ENCODE measurements at regions not wholly inside any gene's neighbourhood (a gene's known extent, or its start where the extent isn't known, plus 50 kb on each side); places are given as distances from the start of the nearest gene placed in this dataset.

DNA sequence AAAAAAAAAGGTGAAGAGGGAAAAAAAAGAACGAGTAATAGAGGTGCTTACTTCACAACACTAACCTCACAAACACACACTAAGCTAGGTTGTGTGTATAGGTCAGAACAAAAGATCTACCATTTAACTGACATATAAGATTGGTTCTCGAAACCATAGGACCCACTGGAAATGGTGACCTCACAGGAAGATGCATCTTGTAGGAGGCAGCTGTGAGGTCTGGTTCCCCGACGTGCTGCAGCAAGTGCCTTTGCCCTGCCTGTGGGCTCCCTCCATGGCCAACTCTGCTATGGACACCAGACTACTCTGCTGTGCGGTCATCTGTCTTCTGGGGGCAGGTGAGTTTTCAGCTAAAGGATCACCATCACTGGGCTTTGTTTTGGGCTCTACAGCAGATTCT is 133.8 kb upstream of the PRSS1 start:
- dilution Hi-C loops (cut with MboI; ENCODE audit: extremely low pct_ligation_motif_present, low sequenced_read_pairs), result no loop called here
- Histone ChIP-seq H4K20me1 (ENCODE audit: control insufficient read depth, extremely low read depth, insufficient read depth, low read length) (no peaks in the 10 kb centered on the region), H3K27ac (ENCODE audit: control insufficient read depth, insufficient read depth, low read length) (no peak overlapping the region), H3K4me3 (ENCODE audit: control insufficient read depth in 2 of 3, extremely low read depth in 1 of 3, insufficient read depth in 2 of 3, low read depth in 1 of 3, low read length in 3 of 3) (no peak overlapping the region), H3K36me3 (ENCODE audit: control insufficient read depth in 2 of 2, extremely low read depth in 1 of 2, insufficient read depth in 2 of 2, low read length in 2 of 2) (no peaks in the 10 kb centered on the region), H3K27me3 (ENCODE audit: control insufficient read depth, extremely low read depth, insufficient read depth, low read length) (no peaks in the 10 kb centered on the region), H3K9me1 (ENCODE audit: control insufficient read depth, extremely low read depth, insufficient read depth, low read length) (no peaks in the 10 kb centered on the region), H3K4me2 (ENCODE audit: control insufficient read depth, extremely low read depth, insufficient read depth, low read depth, low read length) (no peak overlapping the region), H3K9me3 (ENCODE audit: control insufficient read depth, low read depth, low read length) (no peaks in the 10 kb centered on the region), H2AFZ (ENCODE audit: control insufficient read depth, low read length) (no peak overlapping the region), H3K79me2 (ENCODE audit: control insufficient read depth, insufficient read depth, low read length) (no peaks in the 10 kb centered on the region), H3K9ac (ENCODE audit: control insufficient read depth, extremely low read depth, insufficient read depth, low read length) (no peak overlapping the region), H3K4me1 (ENCODE audit: control insufficient read depth, extremely low read depth, insufficient read depth, low read length) (peaks cover 12% of the 10 kb centered on the region)
- TF ChIP-seq, protein P1, sequence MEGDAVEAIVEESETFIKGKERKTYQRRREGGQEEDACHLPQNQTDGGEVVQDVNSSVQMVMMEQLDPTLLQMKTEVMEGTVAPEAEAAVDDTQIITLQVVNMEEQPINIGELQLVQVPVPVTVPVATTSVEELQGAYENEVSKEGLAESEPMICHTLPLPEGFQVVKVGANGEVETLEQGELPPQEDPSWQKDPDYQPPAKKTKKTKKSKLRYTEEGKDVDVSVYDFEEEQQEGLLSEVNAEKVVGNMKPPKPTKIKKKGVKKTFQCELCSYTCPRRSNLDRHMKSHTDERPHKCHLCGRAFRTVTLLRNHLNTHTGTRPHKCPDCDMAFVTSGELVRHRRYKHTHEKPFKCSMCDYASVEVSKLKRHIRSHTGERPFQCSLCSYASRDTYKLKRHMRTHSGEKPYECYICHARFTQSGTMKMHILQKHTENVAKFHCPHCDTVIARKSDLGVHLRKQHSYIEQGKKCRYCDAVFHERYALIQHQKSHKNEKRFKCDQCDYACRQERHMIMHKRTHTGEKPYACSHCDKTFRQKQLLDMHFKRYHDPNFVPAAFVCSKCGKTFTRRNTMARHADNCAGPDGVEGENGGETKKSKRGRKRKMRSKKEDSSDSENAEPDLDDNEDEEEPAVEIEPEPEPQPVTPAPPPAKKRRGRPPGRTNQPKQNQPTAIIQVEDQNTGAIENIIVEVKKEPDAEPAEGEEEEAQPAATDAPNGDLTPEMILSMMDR (optimal IDR thresholded peaks at IDR 0.05 in 1 of 3, IDR thresholded peaks at IDR 0.05 in 1 of 3, conservative IDR thresholded peaks at IDR 0.05 in 1 of 3; ENCODE audit: extremely low read depth in 1 of 3, insufficient read depth in 2 of 3, low read length in 3 of 3), result no peak
- TF ChIP-seq EZH2 (IDR thresholded peaks at IDR 0.05; ENCODE audit: low read length), result no peak
- FAIRE-seq (no peak), DNase-seq (ENCODE audit: low read depth, low spot score) (no peak)

- Histone ChIP-seq H3K4me2 (ENCODE audit: control insufficient read depth, extremely low read depth, insufficient read depth, low read depth, low read length) (no peak overlapping the region), H3K9me1 (ENCODE audit: control insufficient read depth, extremely low read depth, insufficient read depth, low read length) (no peaks in the 10 kb centered on the region), H3K9me3 (ENCODE audit: control insufficient read depth, low read depth, low read length) (no peaks in the 10 kb centered on the region), H3K79me2 (ENCODE audit: control insufficient read depth, insufficient read depth, low read length) (no peaks in the 10 kb centered on the region), H3K4me1 (ENCODE audit: control insufficient read depth, extremely low read depth, insufficient read depth, low read length) (peaks cover 12% of the 10 kb centered on the region), H2AFZ (ENCODE audit: control insufficient read depth, low read length) (no peak overlapping the region), H3K36me3 (ENCODE audit: control insufficient read depth in 2 of 2, extremely low read depth in 1 of 2, insufficient read depth in 2 of 2, low read length in 2 of 2) (no peaks in the 10 kb centered on the region), H4K20me1 (ENCODE audit: control insufficient read depth, extremely low read depth, insufficient read depth, low read length) (no peaks in the 10 kb centered on the region), H3K9ac (ENCODE audit: control insufficient read depth, extremely low read depth, insufficient read depth, low read length) (no peak overlapping the region), H3K27me3 (ENCODE audit: control insufficient read depth, extremely low read depth, insufficient read depth, low read length) (no peaks in the 10 kb centered on the region), H3K27ac (ENCODE audit: control insufficient read depth, insufficient read depth, low read length) (no peak overlapping the region), H3K4me3 (ENCODE audit: control insufficient read depth in 2 of 3, extremely low read depth in 1 of 3, insufficient read depth in 2 of 3, low read depth in 1 of 3, low read length in 3 of 3) (no peak overlapping the region)
- TF ChIP-seq, protein P1 (optimal IDR thresholded peaks at IDR 0.05 in 1 of 3, IDR thresholded peaks at IDR 0.05 in 1 of 3, conservative IDR thresholded peaks at IDR 0.05 in 1 of 3; ENCODE audit: extremely low read depth in 1 of 3, insufficient read depth in 2 of 3, low read length in 3 of 3), result no peak
- no peak for TF ChIP-seq EZH2 (IDR thresholded peaks at IDR 0.05; ENCODE audit: low read length)
- dilution Hi-C loops (cut with MboI; ENCODE audit: extremely low pct_ligation_motif_present, low sequenced_read_pairs), result no loop called here
- no peak for DNase-seq (ENCODE audit: low read depth, low spot score)
- no peak for FAIRE-seq
Observed at GRCh38 chr7:142614116-142614515, 135.2 kb upstream of the PRSS1 start.
